ENCODE measurements at regions not wholly inside any gene's neighbourhood (a gene's known extent, or its start where the extent isn't known, plus 50 kb on each side); places are given as distances from the start of the nearest gene placed in this dataset.

DNA sequence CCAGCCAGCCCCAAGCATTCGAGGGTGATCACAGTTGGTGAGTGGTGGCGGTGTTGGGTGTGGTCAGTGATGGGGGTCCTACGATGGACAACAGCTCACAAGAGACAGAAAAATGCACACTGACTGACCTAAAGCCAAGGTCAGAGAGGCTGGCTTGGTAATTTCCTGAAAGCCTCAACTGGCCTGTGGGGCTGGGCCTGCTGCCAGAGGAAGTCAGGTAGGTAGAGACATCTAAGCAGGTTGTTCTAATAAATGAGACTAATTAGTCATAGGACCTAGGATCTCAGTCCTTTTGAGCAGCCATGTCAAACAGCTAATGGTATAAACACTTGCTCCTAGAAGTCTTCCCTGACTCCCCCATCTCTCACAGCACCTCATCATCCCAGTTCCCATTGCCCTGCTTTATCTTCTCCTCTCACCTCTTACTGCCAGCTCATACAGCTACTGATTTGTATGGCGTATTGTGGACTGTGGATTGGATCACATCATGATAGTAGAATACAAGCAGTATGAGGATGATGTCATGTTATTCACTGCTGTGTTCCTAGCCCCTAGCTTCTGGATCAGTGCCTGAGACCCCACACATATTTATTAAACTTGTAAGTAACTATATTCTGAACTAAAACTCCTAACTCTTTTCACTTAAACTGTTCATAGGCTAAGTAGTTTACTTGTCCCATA lies 262.9 kb upstream of the KLHL29 start:
- TF ChIP-seq, protein P1, sequence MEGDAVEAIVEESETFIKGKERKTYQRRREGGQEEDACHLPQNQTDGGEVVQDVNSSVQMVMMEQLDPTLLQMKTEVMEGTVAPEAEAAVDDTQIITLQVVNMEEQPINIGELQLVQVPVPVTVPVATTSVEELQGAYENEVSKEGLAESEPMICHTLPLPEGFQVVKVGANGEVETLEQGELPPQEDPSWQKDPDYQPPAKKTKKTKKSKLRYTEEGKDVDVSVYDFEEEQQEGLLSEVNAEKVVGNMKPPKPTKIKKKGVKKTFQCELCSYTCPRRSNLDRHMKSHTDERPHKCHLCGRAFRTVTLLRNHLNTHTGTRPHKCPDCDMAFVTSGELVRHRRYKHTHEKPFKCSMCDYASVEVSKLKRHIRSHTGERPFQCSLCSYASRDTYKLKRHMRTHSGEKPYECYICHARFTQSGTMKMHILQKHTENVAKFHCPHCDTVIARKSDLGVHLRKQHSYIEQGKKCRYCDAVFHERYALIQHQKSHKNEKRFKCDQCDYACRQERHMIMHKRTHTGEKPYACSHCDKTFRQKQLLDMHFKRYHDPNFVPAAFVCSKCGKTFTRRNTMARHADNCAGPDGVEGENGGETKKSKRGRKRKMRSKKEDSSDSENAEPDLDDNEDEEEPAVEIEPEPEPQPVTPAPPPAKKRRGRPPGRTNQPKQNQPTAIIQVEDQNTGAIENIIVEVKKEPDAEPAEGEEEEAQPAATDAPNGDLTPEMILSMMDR (IDR thresholded peaks at IDR 0.05), result no peak
- no peak for TF ChIP-seq POLR2A (IDR thresholded peaks at IDR 0.05)

Data from testis (tissue), 2 donors.